Body of pancreas (tissue), 4 donors: ENCODE measurements at regions not wholly inside any gene's neighbourhood (a gene's known extent, or its start where the extent isn't known, plus 50 kb on each side); places are given as distances from the start of the nearest gene placed in this dataset.

Source experiments
- ATAC-seq: fragments of 150-250 bp; one replicate; pipeline ENCODE4 v1.9.1; 2016
- DNase-seq, 4 donors: peaks; one replicate each; pipeline ENCODE4 v3.0.0-alpha.2; 2019
- H3K27ac ChIP-seq, 4 donors: fragments of 200-600 bp; sonication (generic); 1 replicate in 3 of 4; 2 replicates in 1 of 4; pipeline versions ENCODE4 v1.5.1 to v1.6.1; 2016 to 2019; ENCODE audit warnings: mild to moderate bottlenecking in 1 of 4, mixed read lengths in 1 of 4, moderate library complexity in 1 of 4
- H3K27me3 ChIP-seq, 2 donors: fragments of 200-600 bp; sonication (generic); one replicate each; pipeline ENCODE4 v1.6.0; 2016; ENCODE audit warnings: mild to moderate bottlenecking in 1 of 2
- H3K36me3 ChIP-seq, 2 donors: fragments of 200-600 bp; sonication (generic); replicated peaks in 1 of 2; 2 replicates each; pipeline ENCODE4 v1.5.1; 2016; ENCODE audit warnings: low read depth in 2 of 2; ENCODE audit not compliant: insufficient read depth in 1 of 2
- H3K4me1 ChIP-seq: fragments of 200-600 bp; sonication (generic); one replicate; pipeline ENCODE4 v1.6.0; 2016
- H3K4me3 ChIP-seq, 2 donors: fragments of 200-600 bp; sonication (generic); 1 replicate in 1 of 2; 2 replicates in 1 of 2; pipeline ENCODE4 v1.5.1; 2016 to 2019
- H3K9me3 ChIP-seq, 3 donors: fragments of 200-600 bp; sonication (generic); 1 replicate in 2 of 3; 2 replicates in 1 of 3; pipeline ENCODE4 v1.5.1; 2016
- POLR2A ChIP-seq, 3 donors: fragments of 450-650 bp; IDR thresholded peaks; one replicate each; pipeline ENCODE4 v1.6.1; 2016; ENCODE audit warnings: antibody characterized with exemption in 3 of 3, mild to moderate bottlenecking in 2 of 3
- WGBS, 2 donors: methylation state at CpG; one replicate each; pipeline ENCODE4 v1.1.5; 2017; 5-methylcytosine and 5-hydroxymethylcytosine counted together
- intact Hi-C: fragments of 100-400 bp; cut with DNase I; formaldehyde crosslinking; loops from one replicate; pipeline ENCODE4 v1.15.1; 2023
- TF ChIP-seq, protein P1 (sequence below), 7 experiments: fragments of 450-650 bp in 4 of 7; fragments of 200-600 bp in 3 of 7; sonication (generic) in 3 of 7; IDR thresholded peaks; one replicate each; pipeline ENCODE4 v1.5.1; 2016 to 2019; ENCODE audit warnings: antibody characterized with exemption in 7 of 7

- Histone ChIP-seq H3K27me3 (no peaks in the 10 kb centered on the region), H3K4me3 (no peak overlapping the region), H3K9me3 (no peaks in the 10 kb centered on the region), H3K27ac (no peak overlapping the region), H3K4me1 (no peaks in the 10 kb centered on the region), H3K36me3 (no peaks in the 10 kb centered on the region)
- no peak for TF ChIP-seq POLR2A (IDR thresholded peaks at IDR 0.05)
- TF ChIP-seq, protein P1, sequence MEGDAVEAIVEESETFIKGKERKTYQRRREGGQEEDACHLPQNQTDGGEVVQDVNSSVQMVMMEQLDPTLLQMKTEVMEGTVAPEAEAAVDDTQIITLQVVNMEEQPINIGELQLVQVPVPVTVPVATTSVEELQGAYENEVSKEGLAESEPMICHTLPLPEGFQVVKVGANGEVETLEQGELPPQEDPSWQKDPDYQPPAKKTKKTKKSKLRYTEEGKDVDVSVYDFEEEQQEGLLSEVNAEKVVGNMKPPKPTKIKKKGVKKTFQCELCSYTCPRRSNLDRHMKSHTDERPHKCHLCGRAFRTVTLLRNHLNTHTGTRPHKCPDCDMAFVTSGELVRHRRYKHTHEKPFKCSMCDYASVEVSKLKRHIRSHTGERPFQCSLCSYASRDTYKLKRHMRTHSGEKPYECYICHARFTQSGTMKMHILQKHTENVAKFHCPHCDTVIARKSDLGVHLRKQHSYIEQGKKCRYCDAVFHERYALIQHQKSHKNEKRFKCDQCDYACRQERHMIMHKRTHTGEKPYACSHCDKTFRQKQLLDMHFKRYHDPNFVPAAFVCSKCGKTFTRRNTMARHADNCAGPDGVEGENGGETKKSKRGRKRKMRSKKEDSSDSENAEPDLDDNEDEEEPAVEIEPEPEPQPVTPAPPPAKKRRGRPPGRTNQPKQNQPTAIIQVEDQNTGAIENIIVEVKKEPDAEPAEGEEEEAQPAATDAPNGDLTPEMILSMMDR (IDR thresholded peaks at IDR 0.05), result no peak
- intact Hi-C loops, result no loop called here
- ATAC-seq (no peak), DNase-seq (no peak)
- 91 to 93% methylated on average over 14 of the region's 14 CpGs for WGBS, 2 donors
These were observed 333.9 kb downstream of the CTTN start for GRCh38 chr11:70732023-70732880.

GRCh38 chr11:70732881-70733196 is 334.5 kb downstream of the CTTN start:
- 89 to 92% methylated on average over 16 of the region's 16 CpGs for WGBS, 2 donors
- Histone ChIP-seq H3K27ac (no peak overlapping the region), H3K9me3 (no peaks in the 10 kb centered on the region), H3K4me3 (no peak overlapping the region), H3K4me1 (no peaks in the 10 kb centered on the region), H3K36me3 (no peaks in the 10 kb centered on the region), H3K27me3 (no peaks in the 10 kb centered on the region)
- intact Hi-C loops, result no loop called here
- ATAC-seq, result no peak
- TF ChIP-seq POLR2A (IDR thresholded peaks at IDR 0.05), result no peak
- TF ChIP-seq, protein P1 (IDR thresholded peaks at IDR 0.05), result no peak
- no peak for DNase-seq

DNA sequence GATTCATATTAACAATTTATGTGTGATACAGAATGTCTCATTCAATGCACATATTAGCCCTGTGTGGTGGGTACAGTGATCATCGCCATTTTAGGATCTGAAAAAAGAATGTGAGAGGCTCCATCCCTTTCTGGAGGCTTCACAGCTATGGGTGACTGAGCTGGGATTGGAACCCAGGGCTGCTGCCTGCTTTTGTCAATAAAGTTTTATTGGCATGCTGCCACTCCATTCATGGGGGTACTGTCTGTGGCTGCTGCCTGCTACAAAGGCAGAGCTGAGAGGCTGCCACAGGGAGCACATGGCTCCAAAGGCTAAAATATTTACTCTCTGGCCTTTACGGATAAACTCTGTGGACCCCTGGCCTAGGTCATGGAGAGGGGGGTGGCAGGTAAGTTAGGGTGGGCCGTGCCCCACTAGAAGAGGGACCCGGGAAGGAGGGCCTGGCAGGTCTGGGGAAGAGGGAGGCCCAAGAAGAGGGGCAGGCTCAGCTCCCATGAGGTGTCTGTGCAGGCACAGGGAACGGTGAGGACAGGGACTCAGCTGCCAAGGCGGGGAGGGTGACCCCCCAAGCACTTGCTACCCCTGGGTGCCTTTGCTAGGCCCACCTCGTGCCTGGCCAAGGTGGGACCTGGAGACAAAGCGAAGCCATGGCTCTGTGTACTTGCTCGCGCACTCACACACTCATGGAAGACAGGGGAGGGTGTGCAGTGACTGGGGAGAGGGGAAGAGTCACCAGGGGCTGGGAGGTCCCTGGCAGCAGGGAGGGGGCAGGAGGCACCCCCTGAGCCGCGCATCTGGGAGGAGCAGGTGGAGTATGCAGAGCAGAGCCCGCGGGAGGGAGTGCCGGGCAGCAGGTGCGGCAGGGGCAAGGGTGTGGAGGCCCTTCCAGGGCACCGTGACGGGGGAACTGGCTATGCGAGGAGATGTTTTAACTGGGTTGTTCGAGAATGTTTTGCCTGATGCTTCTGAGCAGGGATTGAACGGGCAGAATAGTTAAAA is 335.3 kb downstream of the CTTN start:
- WGBS, 2 donors, result 89 to 94% methylated on average over 19 of the region's 21 CpGs
- TF ChIP-seq POLR2A (IDR thresholded peaks at IDR 0.05), result no peak
- TF ChIP-seq, protein P1 (IDR thresholded peaks at IDR 0.05), result no peak
- H3K4me1 ChIP-seq, result no peaks in the 10 kb centered on the region
- no peak overlapping the region for H3K4me3 ChIP-seq
- no peaks in the 10 kb centered on the region for H3K9me3 ChIP-seq
- H3K27me3 ChIP-seq, result no peaks in the 10 kb centered on the region
- DNase-seq (no peak), ATAC-seq (no peak)
- H3K36me3 ChIP-seq, result no peaks in the 10 kb centered on the region
- H3K27ac ChIP-seq, result no peak overlapping the region
- intact Hi-C loops, result no loop called here

GRCh38 chr11:70734379-70734778 is 336.1 kb downstream of the CTTN start:
- H3K4me3 ChIP-seq, result no peak overlapping the region
- no peaks in the 10 kb centered on the region for H3K27me3 ChIP-seq
- no peak for DNase-seq
- TF ChIP-seq, protein P1 (IDR thresholded peaks at IDR 0.05), result no peak
- H3K9me3 ChIP-seq, result no peaks in the 10 kb centered on the region
- ATAC-seq, result no peak
- intact Hi-C loops, result no loop called here
- H3K4me1 ChIP-seq, result no peaks in the 10 kb centered on the region
- no peak overlapping the region for H3K27ac ChIP-seq
- 91 to 94% methylated on average over 5 to 8 of the region's 8 CpGs for WGBS, 2 donors
- H3K36me3 ChIP-seq, result no peaks in the 10 kb centered on the region
